Activated CD4-positive, alpha-beta memory T cell treated with anti-CD3 and anti-CD28 coated beads for 36 hours (primary cell): ENCODE measurements at regions not wholly inside any gene's neighbourhood (a gene's known extent, or its start where the extent isn't known, plus 50 kb on each side); places are given as distances from the start of the nearest gene placed in this dataset.
"Not testable (repeated sequence)": the region's sequence is repeated elsewhere in the genome, so short reads cannot be mapped to it uniquely, and the experiment has no call there.

Experiments
- CTCF ChIA-PET: fragments of 350-600 bp; sonication (Branson Sonifier 250); formaldehyde crosslinking; loops from one replicate; lab custom pipeline; 2021; ENCODE audit warnings: antibody characterized with exemption, inconsistent platforms; lab: Charles Lee
- POLR2A ChIA-PET: fragments of 350-600 bp; sonication (Branson Sonifier 250); formaldehyde crosslinking; loops from one replicate; lab custom pipeline; 2021; ENCODE audit warnings: antibody characterized with exemption; lab: Charles Lee
- DNase-seq: peaks from one replicate; pipeline ENCODE4 v3.0.0-alpha.2; 2020
- H3K27ac Mint-ChIP-seq: one replicate; pipeline ENCODE4 v1.8.0; 2021; ENCODE audit warnings: mixed read lengths
- H3K27me3 Mint-ChIP-seq: one replicate; pipeline ENCODE4 v1.8.0; 2021; ENCODE audit warnings: mixed read lengths
- H3K36me3 Mint-ChIP-seq: one replicate; pipeline ENCODE4 v1.8.0; 2021; ENCODE audit warnings: mixed read lengths
- H3K4me1 Mint-ChIP-seq: one replicate; pipeline ENCODE4 v1.8.0; 2021; ENCODE audit warnings: low read depth, mixed read lengths
- H3K4me3 Mint-ChIP-seq: one replicate; pipeline ENCODE4 v1.8.0; 2021; ENCODE audit warnings: mild to moderate bottlenecking, mixed read lengths
- H3K9me3 Mint-ChIP-seq: one replicate; pipeline ENCODE4 v1.8.0; 2021; ENCODE audit warnings: mixed read lengths
- intact Hi-C: fragments of 100-400 bp; cut with micrococcal nuclease; formaldehyde crosslinking; loops from one replicate; pipeline ENCODE4 v1.15.1; 2023

DNA sequence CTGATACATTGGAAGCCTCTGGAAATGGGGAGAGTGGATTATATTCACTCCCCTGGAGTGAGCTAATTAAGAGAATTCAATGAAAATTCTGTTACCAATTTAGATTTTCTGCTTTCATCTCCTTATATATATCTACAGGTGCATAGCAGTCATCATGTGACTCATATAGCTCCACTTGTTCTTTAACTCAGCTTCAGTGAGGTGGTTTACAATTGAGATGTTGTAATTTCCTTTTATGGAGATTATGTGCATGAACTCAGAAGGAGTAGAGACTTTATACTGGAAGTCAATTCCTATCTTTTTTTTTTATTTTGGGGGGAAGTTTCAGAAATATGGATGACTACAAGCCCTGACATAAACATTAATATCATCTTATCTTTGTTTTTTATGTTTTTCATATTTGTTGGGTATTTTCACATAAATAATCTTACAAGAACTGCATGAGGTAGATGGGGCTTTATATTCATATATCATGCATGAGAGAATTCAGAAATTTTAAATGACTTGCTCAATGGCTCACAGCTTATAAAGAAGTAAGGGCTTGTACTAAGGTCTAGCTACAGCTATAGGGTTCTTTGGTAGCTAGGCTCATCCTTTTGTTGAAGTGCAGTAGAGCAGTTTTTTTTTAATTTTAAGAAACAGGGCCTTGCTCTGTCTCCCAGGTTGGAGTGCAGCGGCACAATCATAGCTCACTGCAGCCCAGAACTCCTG lies 92.3 kb upstream of the SCAF11 start:
- ChIA-PET CTCF (interaction anchor here (0.6 to 1.1 kb wide), 4 partner anchors 11 to 64 kb away, joined by 3 to 5 read pairs (median 4); no protein-coding TSS in a partner anchor), POLR2A (no interaction called here)
- intact Hi-C loops, result no loop called here
- Mint-ChIP-seq H3K4me1 (no peaks in the 10 kb centered on the region), H3K27ac (no peak overlapping the region), H3K36me3 (no peaks in the 10 kb centered on the region), H3K9me3 (peaks cover 21% of the 10 kb centered on the region), H3K27me3 (peaks cover 2% of the 10 kb centered on the region), H3K4me3 (no peak overlapping the region)
- DNase-seq, result no peak

- Mint-ChIP-seq H3K36me3 (no peaks in the 10 kb centered on the region), H3K4me1 (peaks cover 3% of the 10 kb centered on the region), H3K27me3 (no peaks in the 10 kb centered on the region), H3K9me3 (peaks cover 10% of the 10 kb centered on the region), H3K27ac (no peak overlapping the region), H3K4me3 (no peak overlapping the region)
- CTCF ChIA-PET, result interaction anchor here (1.2 to 2.0 kb wide), 3 partner anchors 10 to 51 kb away, joined by 3 to 8 read pairs (median 4); no protein-coding TSS in a partner anchor
- POLR2A ChIA-PET, result no interaction called here
- no peak for DNase-seq
- intact Hi-C loops, result loop anchor here (2.0 to 10.0 kb wide), 3 partner anchors 229 to 951 kb away; no protein-coding TSS in a partner anchor
These were observed 82.9 kb upstream of the SCAF11 start for GRCh38 chr12:46073321-46073720.

DNA sequence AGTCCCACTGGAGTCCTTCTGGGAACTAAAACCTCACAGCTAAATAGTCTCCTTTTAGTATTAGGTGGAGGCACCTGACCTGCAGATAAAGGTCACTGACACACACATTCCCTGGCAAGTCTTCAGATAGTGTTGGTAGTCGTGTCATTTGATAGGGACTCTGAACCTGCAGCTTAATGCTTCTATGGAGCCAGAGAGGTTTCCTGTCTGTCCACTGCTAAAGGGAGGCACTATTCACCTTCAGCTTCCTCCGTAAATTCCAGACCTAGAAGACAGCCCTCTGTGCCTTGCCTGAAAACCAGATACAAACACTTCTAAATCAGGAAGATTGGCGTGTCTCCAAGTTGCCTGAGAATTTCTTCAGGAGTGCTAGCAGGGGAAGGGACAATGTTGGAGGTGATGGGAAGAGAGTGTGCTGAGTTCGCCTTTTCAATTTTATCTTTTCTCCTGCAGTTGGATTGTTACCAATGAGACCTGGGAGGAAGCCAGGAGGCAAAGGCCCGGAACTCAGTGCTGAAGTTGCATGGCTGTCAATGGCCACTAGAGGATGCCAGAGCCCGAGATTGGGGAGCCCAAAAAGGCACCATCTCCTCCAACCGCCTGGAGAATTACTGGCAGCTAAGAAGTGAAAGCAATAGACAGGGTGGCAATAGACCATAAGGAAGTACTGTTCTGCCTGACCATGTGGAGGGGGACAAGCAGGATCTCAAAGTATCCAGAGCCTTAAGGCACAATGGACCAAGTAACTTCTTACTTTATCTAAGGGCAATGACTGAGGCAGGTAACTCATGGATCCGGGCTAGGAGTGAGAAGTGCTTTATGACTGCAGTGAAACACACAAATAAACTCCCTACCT lies 81.6 kb upstream of the SCAF11 start:
- H3K36me3 Mint-ChIP-seq, result no peaks in the 10 kb centered on the region

DNA sequence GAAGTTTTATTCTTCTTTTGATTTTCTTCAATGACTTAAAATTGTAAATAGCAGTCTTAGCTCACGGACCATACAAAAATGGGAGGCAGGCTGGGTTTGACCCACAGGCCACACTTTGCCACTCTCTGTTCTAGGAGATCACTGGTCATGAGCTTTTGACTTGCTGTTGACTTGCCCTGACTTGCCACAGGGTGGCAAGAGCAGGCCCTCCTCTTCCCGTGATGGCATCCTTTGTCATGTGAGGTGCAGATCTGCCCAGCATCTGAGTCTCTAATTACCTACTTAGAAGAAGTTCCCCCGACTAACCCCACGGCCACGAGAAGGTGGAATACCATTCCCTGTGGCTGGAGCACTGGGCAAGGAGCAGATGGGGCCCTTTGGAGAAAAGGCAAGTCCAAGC lies 81.0 kb upstream of the SCAF11 start:
- no peaks in the 10 kb centered on the region for H3K27me3 Mint-ChIP-seq
- CTCF ChIA-PET, result interaction anchor here (0.6 to 3.0 kb wide), 10 partner anchors 11 to 950 kb away, joined by 3 to 14 read pairs (median 4); partner anchors contain the start of gene SCAF11
- intact Hi-C loops, result loop anchor here (5.0 to 10.0 kb wide), 2 partner anchors 231 to 953 kb away; no protein-coding TSS in a partner anchor
- H3K4me1 Mint-ChIP-seq, result peaks cover 3% of the 10 kb centered on the region
- POLR2A ChIA-PET, result no interaction called here
- no peak for DNase-seq
- H3K36me3 Mint-ChIP-seq, result no peaks in the 10 kb centered on the region
- no peaks in the 10 kb centered on the region for H3K9me3 Mint-ChIP-seq
- no peak overlapping the region for H3K27ac Mint-ChIP-seq
- no peak overlapping the region for H3K4me3 Mint-ChIP-seq

More for the DNA sequence above, 81.6 kb upstream of the SCAF11 start:
- intact Hi-C loops, result loop anchor here (1.0 to 10.0 kb wide), 4 partner anchors 82 to 953 kb away; partner anchors contain the start of gene SCAF11
- Mint-ChIP-seq H3K4me3 (no peak overlapping the region), H3K9me3 (no peaks in the 10 kb centered on the region), H3K27me3 (no peaks in the 10 kb centered on the region), H3K4me1 (peaks cover 3% of the 10 kb centered on the region), H3K27ac (no peak overlapping the region)
- ChIA-PET CTCF (interaction anchor here (0.6 to 3.0 kb wide), 13 partner anchors 9 to 949 kb away, joined by 3 to 14 read pairs (median 4); partner anchors contain the start of gene SCAF11), POLR2A (no interaction called here)
- peak; percentile 74 for DNase-seq

- no peak overlapping the region for H3K27ac Mint-ChIP-seq
- H3K4me3 Mint-ChIP-seq, result no peak overlapping the region
- H3K9me3 Mint-ChIP-seq, result no peaks in the 10 kb centered on the region
- intact Hi-C loops, result no loop called here
- CTCF ChIA-PET, result no interaction called here
- H3K4me1 Mint-ChIP-seq, result no peaks in the 10 kb centered on the region
- DNase-seq, result no peak
- H3K27me3 Mint-ChIP-seq, result no peaks in the 10 kb centered on the region
- POLR2A ChIA-PET, result no interaction called here
- no peaks in the 10 kb centered on the region for H3K36me3 Mint-ChIP-seq
These were observed 76.7 kb upstream of the SCAF11 start for GRCh38 chr12:46067094-46067493.

- ChIA-PET CTCF (no interaction called here), POLR2A (no interaction called here)
- intact Hi-C loops, result no loop called here
- Mint-ChIP-seq H3K4me3 (no peak overlapping the region), H3K27me3 (no peaks in the 10 kb centered on the region), H3K36me3 (no peaks in the 10 kb centered on the region), H3K9me3 (no peaks in the 10 kb centered on the region), H3K4me1 (no peaks in the 10 kb centered on the region), H3K27ac (no peak overlapping the region)
- DNase-seq, result no peak
These were observed 75.2 kb upstream of the SCAF11 start for GRCh38 chr12:46065412-46066166.

GRCh38 chr12:46064548-46064947 lies 74.2 kb upstream of the SCAF11 start:
- Mint-ChIP-seq H3K27me3 (no peaks in the 10 kb centered on the region), H3K4me3 (no peak overlapping the region), H3K9me3 (no peaks in the 10 kb centered on the region), H3K4me1 (no peaks in the 10 kb centered on the region), H3K36me3 (no peaks in the 10 kb centered on the region), H3K27ac (no peak overlapping the region)
- DNase-seq, result no peak
- ChIA-PET POLR2A (no interaction called here), CTCF (no interaction called here)
- intact Hi-C loops, result no loop called here

DNA sequence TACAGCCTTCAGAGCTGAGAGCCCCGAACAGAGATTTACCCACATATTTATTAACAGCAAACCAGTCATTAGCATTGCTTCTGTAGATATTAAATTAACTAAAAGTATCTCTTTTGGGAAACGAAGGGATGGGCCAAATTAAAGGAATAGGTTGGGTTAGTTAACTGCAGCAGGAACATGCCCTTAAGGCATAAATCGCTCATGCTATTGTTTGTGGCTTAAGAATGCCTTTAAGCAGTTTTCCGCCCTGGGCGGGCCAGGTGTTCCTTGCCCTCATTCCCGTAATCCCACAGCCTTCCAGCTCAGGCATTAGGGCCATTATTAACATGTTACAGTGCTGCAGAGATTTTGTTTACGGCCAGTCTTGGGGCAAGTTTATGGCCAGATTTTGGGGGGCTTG lies 68.3 kb upstream of the SCAF11 start:
- H3K27me3 Mint-ChIP-seq, H3K4me3 Mint-ChIP-seq, H3K36me3 Mint-ChIP-seq, H3K4me1 Mint-ChIP-seq, H3K27ac Mint-ChIP-seq, CTCF ChIA-PET, POLR2A ChIA-PET, DNase-seq, intact Hi-C loops: not testable (repeated sequence)
- peaks cover 19% of the 10 kb centered on the region for H3K9me3 Mint-ChIP-seq

DNA sequence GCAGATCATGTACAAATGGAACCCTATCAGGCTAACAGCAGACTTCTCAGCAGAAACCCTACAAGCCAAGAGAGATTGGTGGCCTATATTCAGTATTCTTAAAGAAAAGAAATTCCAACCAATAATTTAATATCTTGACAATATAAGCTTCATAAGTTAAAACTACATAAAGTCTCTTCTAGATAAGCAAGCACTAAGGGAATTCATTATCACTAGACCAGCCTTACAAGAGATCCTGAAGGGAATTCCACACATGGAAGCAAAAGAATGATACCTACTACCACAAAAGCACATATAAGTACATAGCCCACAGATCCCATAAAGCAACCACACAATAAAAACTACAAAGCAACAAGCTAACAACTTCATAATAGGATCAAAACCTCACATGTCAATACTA lies 60.4 kb upstream of the SCAF11 start:
- Mint-ChIP-seq H3K36me3 (peaks cover 18% of the 10 kb centered on the region), H3K27ac (no peak overlapping the region), H3K4me1 (no peaks in the 10 kb centered on the region), H3K9me3 (peaks cover 44% of the 10 kb centered on the region), H3K27me3 (peaks cover 4% of the 10 kb centered on the region), H3K4me3 (no peak overlapping the region)
- ChIA-PET POLR2A (no interaction called here), CTCF (interaction anchor here (1.1 kb wide), 1 partner anchor 9 kb away, joined by 3 read pairs; no protein-coding TSS in a partner anchor)
- no peak for DNase-seq
- intact Hi-C loops, result no loop called here

DNA sequence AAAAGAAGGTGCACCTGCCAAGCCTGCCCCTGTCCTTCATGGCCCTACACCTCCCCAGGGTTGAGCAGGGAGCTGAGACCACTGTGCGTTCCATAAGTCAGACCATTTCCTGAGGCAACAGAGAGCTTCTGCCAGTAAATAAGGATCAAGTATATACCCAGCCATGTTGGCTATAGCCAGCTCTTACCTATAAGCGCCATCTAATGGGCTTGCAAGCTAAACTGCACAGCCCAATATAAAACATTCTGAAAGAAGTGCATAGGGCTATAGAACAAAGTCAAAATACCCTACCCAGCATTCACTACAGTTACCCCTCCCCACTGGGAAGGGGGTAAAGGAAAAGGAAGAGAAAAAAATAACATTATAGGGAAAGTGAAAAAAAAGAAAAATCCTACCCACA lies 59.3 kb upstream of the SCAF11 start:
- CTCF ChIA-PET, result interaction anchor here (1.1 kb wide), 1 partner anchor 10 kb away, joined by 3 read pairs; no protein-coding TSS in a partner anchor
- intact Hi-C loops, result no loop called here

GRCh38 chr12:46046436-46046835 lies 56.1 kb upstream of the SCAF11 start:
- DNase-seq, result no peak
- no peaks in the 10 kb centered on the region for H3K4me1 Mint-ChIP-seq
- intact Hi-C loops, result no loop called here
- H3K27me3 Mint-ChIP-seq, result peaks cover 4% of the 10 kb centered on the region
- H3K36me3 Mint-ChIP-seq, result peaks cover 18% of the 10 kb centered on the region
- peaks cover 44% of the 10 kb centered on the region for H3K9me3 Mint-ChIP-seq
- H3K27ac Mint-ChIP-seq, result no peak overlapping the region
- CTCF ChIA-PET, result no interaction called here
- no peak overlapping the region for H3K4me3 Mint-ChIP-seq
- POLR2A ChIA-PET, result no interaction called here

More for the DNA sequence above, 59.3 kb upstream of the SCAF11 start:
- H3K36me3 Mint-ChIP-seq, result peaks cover 19% of the 10 kb centered on the region
- peaks cover 47% of the 10 kb centered on the region for H3K9me3 Mint-ChIP-seq
- H3K27me3 Mint-ChIP-seq, result peaks cover 4% of the 10 kb centered on the region
- no peak overlapping the region for H3K27ac Mint-ChIP-seq
- POLR2A ChIA-PET, result no interaction called here
- H3K4me1 Mint-ChIP-seq, result no peaks in the 10 kb centered on the region
- H3K4me3 Mint-ChIP-seq, result no peak overlapping the region
- DNase-seq, result no peak
